BLaER1 (cell line): ENCODE measurements at regions not wholly inside any gene's neighbourhood (a gene's known extent, or its start where the extent isn't known, plus 50 kb on each side); places are given as distances from the start of the nearest gene placed in this dataset.
"Not testable (repeated sequence)": the region's sequence is repeated elsewhere in the genome, so short reads cannot be mapped to it uniquely, and the experiment has no call there.

ENCODE experiments used
- H3K27ac ChIP-seq: shearing (Covaris generic); formaldehyde crosslinking; 2 replicates; pipeline ENCODE4 v1.8.1; 2022
- H3K27me3 ChIP-seq: shearing (Covaris generic); formaldehyde crosslinking; 2 replicates; pipeline ENCODE4 v1.8.1; 2022
- H3K36me3 ChIP-seq: shearing (Covaris generic); formaldehyde crosslinking; 2 replicates; pipeline ENCODE4 v1.8.1; 2022
- H3K4me1 ChIP-seq: shearing (Covaris generic); formaldehyde crosslinking; 2 replicates; pipeline ENCODE4 v1.8.1; 2022
- H3K4me2 ChIP-seq: shearing (Covaris generic); formaldehyde crosslinking; 2 replicates; pipeline ENCODE4 v1.8.1; 2022
- H3K4me3 ChIP-seq: shearing (Covaris generic); formaldehyde crosslinking; 2 replicates; pipeline ENCODE4 v1.8.1; 2022
- H3K9ac ChIP-seq: shearing (Covaris generic); formaldehyde crosslinking; 2 replicates; pipeline ENCODE4 v1.8.1; 2022
- H3K9me3 ChIP-seq: shearing (Covaris generic); formaldehyde crosslinking; 2 replicates; pipeline ENCODE4 v1.8.1; 2022
- H4K20me1 ChIP-seq: shearing (Covaris generic); formaldehyde crosslinking; 2 replicates; pipeline ENCODE4 v1.8.1; 2022
- Cebpa-rat ChIP-seq: shearing (Covaris generic); IDR thresholded peaks from 2 replicates; pipeline ENCODE4 v1.8.1; 2022

- no peak for TF ChIP-seq Cebpa-rat
- no peak overlapping the region for H3K4me3 ChIP-seq
- no peaks in the 10 kb centered on the region for H3K9me3 ChIP-seq
- no peak overlapping the region for H3K9ac ChIP-seq
- no peaks in the 10 kb centered on the region for H4K20me1 ChIP-seq
- no peaks in the 10 kb centered on the region for H3K36me3 ChIP-seq
- no peak overlapping the region for H3K27ac ChIP-seq
- H3K4me1 ChIP-seq: no peaks in the 10 kb centered on the region
- H3K4me2 ChIP-seq: no peak overlapping the region
- no peaks in the 10 kb centered on the region for H3K27me3 ChIP-seq
These were observed 366.0 kb downstream of the HINT1 start for GRCh38 chr5:130799015-130799414.

DNA sequence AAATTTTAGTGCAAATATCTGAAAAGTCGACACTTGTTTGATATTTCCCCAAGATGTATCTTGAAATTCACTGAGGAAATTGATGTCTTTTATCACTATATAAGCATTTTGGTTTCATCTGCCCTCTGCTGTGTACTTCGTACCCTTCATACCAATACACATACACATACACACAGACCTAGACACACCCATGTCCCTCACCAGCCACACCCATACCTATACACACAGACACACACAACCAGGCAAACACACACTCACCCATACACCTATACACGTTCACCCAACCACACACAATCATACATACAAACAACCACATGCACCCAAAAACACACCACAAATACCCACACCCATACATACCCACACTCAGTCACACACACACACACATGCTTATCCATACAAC is 367.8 kb downstream of the HINT1 start:
- no peak overlapping the region for H3K4me2 ChIP-seq
- TF ChIP-seq Cebpa-rat: no peak
- H3K4me3 ChIP-seq: no peak overlapping the region
- H3K27me3 ChIP-seq: no peaks in the 10 kb centered on the region
- H3K4me1 ChIP-seq: no peaks in the 10 kb centered on the region
- H3K9ac ChIP-seq: no peak overlapping the region
- H3K36me3 ChIP-seq: no peaks in the 10 kb centered on the region
- H3K9me3 ChIP-seq: no peaks in the 10 kb centered on the region
- H4K20me1 ChIP-seq: no peaks in the 10 kb centered on the region
- no peak overlapping the region for H3K27ac ChIP-seq

GRCh38 chr5:130796902-130797301 is 368.2 kb downstream of the HINT1 start:
- Histone ChIP-seq H4K20me1 (no peaks in the 10 kb centered on the region), H3K4me1 (no peaks in the 10 kb centered on the region), H3K9me3 (no peaks in the 10 kb centered on the region), H3K9ac (no peak overlapping the region), H3K27me3 (no peaks in the 10 kb centered on the region), H3K27ac (no peak overlapping the region), H3K36me3 (no peaks in the 10 kb centered on the region), H3K4me3 (no peak overlapping the region), H3K4me2 (no peak overlapping the region)
- no peak for TF ChIP-seq Cebpa-rat

DNA sequence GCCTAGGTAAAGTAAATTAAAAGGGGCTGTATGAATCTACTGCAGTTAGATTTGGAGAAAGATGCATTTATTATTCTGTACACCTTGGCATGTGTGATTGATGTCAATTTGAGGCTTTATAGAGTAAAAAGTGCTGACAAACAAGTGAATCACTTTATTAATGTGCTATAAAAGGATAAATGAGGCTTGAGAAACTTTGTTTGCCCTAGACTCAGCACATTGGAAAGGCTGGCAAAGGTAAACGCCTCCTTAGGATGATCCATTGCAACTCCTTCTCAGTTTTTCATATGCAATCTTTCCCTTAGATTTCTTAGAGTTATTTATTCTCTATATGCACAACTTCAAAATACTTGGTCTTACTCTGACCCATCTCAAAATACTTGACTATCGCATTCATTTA is 369.0 kb downstream of the HINT1 start:
- TF ChIP-seq Cebpa-rat: no peak
- Histone ChIP-seq H3K9me3 (no peaks in the 10 kb centered on the region), H3K36me3 (no peaks in the 10 kb centered on the region), H3K4me1 (no peaks in the 10 kb centered on the region), H3K27ac (no peak overlapping the region), H3K4me3 (no peak overlapping the region), H3K9ac (no peak overlapping the region), H3K4me2 (no peak overlapping the region), H4K20me1 (no peaks in the 10 kb centered on the region), H3K27me3 (no peaks in the 10 kb centered on the region)

GRCh38 chr5:130795037-130795436 is 370.0 kb downstream of the HINT1 start:
- H3K36me3 ChIP-seq: no peaks in the 10 kb centered on the region
- no peak overlapping the region for H3K4me2 ChIP-seq
- no peak overlapping the region for H3K4me3 ChIP-seq
- no peak overlapping the region for H3K27ac ChIP-seq
- H3K9me3 ChIP-seq: no peaks in the 10 kb centered on the region
- no peak for TF ChIP-seq Cebpa-rat
- H3K27me3 ChIP-seq: no peaks in the 10 kb centered on the region
- H3K9ac ChIP-seq: no peak overlapping the region
- H3K4me1 ChIP-seq: no peaks in the 10 kb centered on the region
- no peaks in the 10 kb centered on the region for H4K20me1 ChIP-seq

DNA sequence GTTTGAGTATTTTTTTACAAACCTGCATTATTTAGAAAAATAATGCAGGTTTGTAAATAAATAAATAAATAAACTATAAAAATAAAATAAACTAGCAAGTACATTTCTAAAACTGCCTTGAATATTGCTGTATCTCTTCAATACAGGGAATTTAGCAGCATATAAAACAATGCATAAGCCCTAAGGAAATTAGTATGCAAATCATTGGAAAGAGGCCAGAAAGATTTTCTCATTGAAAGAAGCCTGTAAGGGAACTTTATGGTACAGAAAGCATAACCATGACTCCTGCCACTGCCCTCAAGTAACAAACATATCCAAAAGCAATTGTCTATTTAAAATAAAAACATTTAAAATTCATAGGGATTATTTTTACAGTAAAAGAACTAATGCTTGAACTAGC is 387.3 kb downstream of the HINT1 start:
- no peak overlapping the region for H3K4me3 ChIP-seq
- H3K27ac ChIP-seq: no peak overlapping the region
- H3K4me1 ChIP-seq: no peaks in the 10 kb centered on the region
- H3K36me3 ChIP-seq: no peaks in the 10 kb centered on the region
- no peak overlapping the region for H3K4me2 ChIP-seq
- no peaks in the 10 kb centered on the region for H4K20me1 ChIP-seq
- no peak overlapping the region for H3K9ac ChIP-seq
- H3K9me3 ChIP-seq: no peaks in the 10 kb centered on the region
- TF ChIP-seq Cebpa-rat: no peak
- H3K27me3 ChIP-seq: no peaks in the 10 kb centered on the region

DNA sequence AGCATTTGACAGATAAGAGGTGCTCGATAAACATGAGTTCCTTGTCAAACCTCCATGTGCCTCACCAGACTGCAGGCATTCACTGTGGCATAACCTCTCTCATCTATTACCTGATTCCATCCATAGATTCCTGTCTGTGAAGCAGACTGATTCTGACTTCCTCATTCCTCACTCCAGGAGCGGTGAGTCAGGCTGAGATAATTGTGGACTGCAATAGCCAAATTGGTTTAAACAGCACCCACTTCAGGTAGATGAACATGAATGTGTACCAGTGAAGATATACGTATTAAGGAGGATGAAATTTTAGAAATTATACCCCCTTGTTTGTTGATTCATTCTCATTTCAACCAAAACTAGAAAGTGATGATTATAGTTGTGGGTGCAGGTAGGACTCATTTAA is 391.2 kb downstream of the HINT1 start:
- Histone ChIP-seq H3K4me2 (no peak overlapping the region), H3K9me3 (no peaks in the 10 kb centered on the region), H3K27me3 (no peaks in the 10 kb centered on the region), H3K27ac (no peak overlapping the region), H3K36me3 (no peaks in the 10 kb centered on the region), H3K9ac (no peak overlapping the region), H3K4me1 (no peaks in the 10 kb centered on the region), H4K20me1 (no peaks in the 10 kb centered on the region), H3K4me3 (no peak overlapping the region)
- no peak for TF ChIP-seq Cebpa-rat

- Histone ChIP-seq H3K4me3 (no peak overlapping the region), H3K9me3 (no peaks in the 10 kb centered on the region), H3K4me2 (no peak overlapping the region), H3K9ac (no peak overlapping the region), H3K27ac (no peak overlapping the region), H3K4me1 (no peaks in the 10 kb centered on the region), H4K20me1 (no peaks in the 10 kb centered on the region), H3K27me3 (no peaks in the 10 kb centered on the region), H3K36me3 (no peaks in the 10 kb centered on the region)
- TF ChIP-seq Cebpa-rat: no peak
These were observed 403.0 kb downstream of the HINT1 start for GRCh38 chr5:130762031-130762430.

DNA sequence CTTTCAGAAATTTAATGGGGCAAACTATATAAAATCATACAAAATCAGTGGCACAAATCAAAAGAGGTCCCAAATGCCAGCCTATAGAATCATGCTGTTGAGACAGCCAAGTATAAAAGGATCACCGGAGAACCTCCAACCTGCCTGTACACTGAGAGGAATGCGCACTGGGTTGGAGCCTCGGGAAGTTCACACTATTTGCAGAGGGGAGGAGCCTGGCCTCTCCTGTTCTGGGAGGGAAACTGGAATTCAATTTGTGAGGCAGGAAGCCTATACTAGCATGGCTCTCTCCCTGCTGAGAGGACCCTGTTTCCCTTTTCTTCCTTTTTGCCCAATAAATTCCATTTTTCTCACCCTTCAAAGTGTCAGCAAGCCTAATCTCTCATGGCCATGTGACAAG is 406.0 kb downstream of the HINT1 start:
- Histone ChIP-seq H3K27me3 (no peaks in the 10 kb centered on the region), H3K4me3 (no peak overlapping the region), H4K20me1 (no peaks in the 10 kb centered on the region), H3K4me1 (no peaks in the 10 kb centered on the region), H3K27ac (no peak overlapping the region), H3K4me2 (no peak overlapping the region), H3K9me3 (no peaks in the 10 kb centered on the region), H3K9ac (no peak overlapping the region), H3K36me3 (no peaks in the 10 kb centered on the region)
- no peak for TF ChIP-seq Cebpa-rat

GRCh38 chr5:130747556-130747955 is 417.5 kb downstream of the HINT1 start:
- H3K4me1 ChIP-seq: no peaks in the 10 kb centered on the region
- H3K36me3 ChIP-seq: no peaks in the 10 kb centered on the region
- H4K20me1 ChIP-seq: no peaks in the 10 kb centered on the region
- peaks cover 16% of the 10 kb centered on the region for H3K9me3 ChIP-seq
- no peak overlapping the region for H3K9ac ChIP-seq
- no peak for TF ChIP-seq Cebpa-rat
- H3K4me3 ChIP-seq: no peak overlapping the region
- no peak overlapping the region for H3K4me2 ChIP-seq
- H3K27me3 ChIP-seq: no peaks in the 10 kb centered on the region
- H3K27ac ChIP-seq: no peak overlapping the region

DNA sequence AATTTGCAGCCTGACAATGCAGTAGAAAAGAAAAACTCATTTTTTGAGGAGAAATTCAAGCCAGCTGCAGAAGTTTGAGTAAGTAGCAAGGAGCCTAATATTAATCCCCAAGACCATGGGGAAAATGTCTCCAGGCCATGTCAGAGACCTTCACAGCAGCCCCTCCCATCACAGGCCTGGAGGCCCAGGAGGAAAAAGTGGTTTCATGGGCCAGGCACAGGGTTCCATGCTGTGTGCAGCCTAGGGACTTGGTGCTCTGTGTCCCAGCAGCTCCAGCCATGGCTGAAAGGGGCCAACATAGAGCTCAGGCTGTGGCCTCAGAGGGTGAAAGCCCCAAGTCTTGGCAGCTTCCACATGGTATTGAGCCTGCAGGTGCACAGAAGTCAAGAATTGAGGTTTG is 418.4 kb downstream of the HINT1 start:
- not testable (repeated sequence) for H3K9ac ChIP-seq, H3K36me3 ChIP-seq, H3K4me2 ChIP-seq, H4K20me1 ChIP-seq, H3K27ac ChIP-seq, H3K4me3 ChIP-seq, H3K27me3 ChIP-seq, H3K4me1 ChIP-seq
- H3K9me3 ChIP-seq: peaks cover 16% of the 10 kb centered on the region
